ENCODE measurements at regions not wholly inside any gene's neighbourhood (a gene's known extent, or its start where the extent isn't known, plus 50 kb on each side); places are given as distances from the start of the nearest gene placed in this dataset.
"Not testable (repeated sequence)": the region's sequence is repeated elsewhere in the genome, so short reads cannot be mapped to it uniquely, and the experiment has no call there.

DNA sequence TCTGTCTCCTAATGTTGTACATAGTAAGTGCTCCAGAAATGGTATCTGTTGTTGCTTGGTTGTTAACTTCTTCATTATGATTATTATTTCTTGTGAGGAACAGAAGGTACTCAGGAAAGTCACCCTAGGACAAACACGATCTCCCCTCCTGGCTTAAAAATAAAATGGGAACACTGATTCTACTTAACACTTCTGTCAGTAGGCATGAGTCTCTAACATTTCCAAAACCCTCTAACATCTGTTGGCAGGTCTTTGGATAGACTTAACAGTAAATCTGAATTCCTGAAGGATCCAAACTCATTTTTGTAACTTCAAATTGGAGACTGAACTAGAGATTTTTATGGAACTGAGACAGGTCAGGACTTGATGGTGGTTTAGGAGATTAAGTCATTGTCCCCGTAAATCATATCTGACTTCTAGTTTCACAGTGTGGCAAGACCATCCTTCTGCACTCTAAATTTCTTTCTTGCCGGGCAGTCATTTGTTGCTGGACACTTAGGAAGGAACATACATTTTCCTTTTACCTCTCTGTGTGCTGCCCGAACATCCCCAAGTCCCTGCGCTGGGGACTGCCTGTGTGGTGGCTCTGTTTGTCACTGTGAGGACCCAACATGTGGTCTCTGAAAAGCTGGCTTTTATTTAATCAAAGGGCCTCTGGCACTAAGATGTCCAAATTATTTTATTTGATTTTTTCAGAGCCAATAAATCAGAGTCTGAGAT lies 149.9 kb downstream of the NPIPB5 start:
- Mint-ChIP-seq H3K4me3 (ENCODE audit: low read depth) (no peak overlapping the region), H3K27ac (no peak overlapping the region), H3K27me3 (no peaks in the 10 kb centered on the region), H3K36me3 (ENCODE audit: insufficient read depth) (no peaks in the 10 kb centered on the region), H3K9me3 (ENCODE audit: low read depth) (no peaks in the 10 kb centered on the region), H3K4me1 (ENCODE audit: low read depth) (no peaks in the 10 kb centered on the region)
- no peak for DNase-seq (ENCODE audit: low spot score, unreplicated experiment)
- TF ChIP-seq, protein P1, sequence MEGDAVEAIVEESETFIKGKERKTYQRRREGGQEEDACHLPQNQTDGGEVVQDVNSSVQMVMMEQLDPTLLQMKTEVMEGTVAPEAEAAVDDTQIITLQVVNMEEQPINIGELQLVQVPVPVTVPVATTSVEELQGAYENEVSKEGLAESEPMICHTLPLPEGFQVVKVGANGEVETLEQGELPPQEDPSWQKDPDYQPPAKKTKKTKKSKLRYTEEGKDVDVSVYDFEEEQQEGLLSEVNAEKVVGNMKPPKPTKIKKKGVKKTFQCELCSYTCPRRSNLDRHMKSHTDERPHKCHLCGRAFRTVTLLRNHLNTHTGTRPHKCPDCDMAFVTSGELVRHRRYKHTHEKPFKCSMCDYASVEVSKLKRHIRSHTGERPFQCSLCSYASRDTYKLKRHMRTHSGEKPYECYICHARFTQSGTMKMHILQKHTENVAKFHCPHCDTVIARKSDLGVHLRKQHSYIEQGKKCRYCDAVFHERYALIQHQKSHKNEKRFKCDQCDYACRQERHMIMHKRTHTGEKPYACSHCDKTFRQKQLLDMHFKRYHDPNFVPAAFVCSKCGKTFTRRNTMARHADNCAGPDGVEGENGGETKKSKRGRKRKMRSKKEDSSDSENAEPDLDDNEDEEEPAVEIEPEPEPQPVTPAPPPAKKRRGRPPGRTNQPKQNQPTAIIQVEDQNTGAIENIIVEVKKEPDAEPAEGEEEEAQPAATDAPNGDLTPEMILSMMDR (IDR thresholded peaks at IDR 0.05; ENCODE audit: unreplicated experiment) = no peak

DNA sequence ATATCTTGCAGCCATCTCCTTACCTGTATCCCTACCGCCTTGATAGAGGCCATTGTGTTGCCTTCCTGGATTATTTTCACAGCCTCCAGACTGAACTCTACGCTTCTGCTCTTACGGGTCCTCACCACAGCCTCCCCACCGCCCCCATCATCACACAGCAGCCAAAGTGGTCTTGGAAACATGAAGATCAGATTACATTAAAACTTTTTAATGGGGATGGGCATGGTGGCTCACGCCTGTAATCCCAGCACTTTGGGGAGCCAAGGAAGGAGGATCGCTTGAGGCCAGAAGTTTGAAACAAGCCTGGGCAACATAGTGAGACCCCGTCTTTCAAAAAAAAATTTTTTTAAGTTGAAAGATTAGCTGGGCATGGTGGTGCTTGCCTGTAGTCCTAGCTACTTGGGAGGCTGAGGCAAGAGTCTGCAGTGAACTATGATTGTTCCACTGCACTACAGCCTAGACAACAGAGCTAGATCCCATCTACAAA lies 150.5 kb downstream of the NPIPB5 start:
- no peaks in the 10 kb centered on the region for H3K9me3 Mint-ChIP-seq (ENCODE audit: low read depth)

DNA sequence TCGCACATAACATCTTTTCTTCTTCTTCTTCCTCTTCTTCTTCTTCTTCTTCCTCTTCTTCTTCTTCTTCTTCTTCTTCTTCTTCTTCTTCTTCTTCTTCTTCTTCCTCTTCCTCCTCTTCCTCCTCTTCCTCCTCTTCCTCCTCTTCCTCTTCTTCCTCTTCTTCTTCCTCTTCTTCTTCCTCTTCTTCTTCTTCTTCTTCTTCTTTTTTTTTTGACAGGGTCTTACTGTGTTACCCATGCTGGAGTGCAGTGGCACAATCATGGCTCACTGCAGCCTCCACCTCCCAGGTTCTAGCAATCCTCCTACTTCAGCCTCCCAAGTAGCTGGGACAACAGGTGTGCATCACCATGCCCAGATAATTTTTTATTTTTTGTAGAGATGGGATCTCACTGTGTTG lies 151.0 kb upstream of the HS3ST2 start:
- H3K27ac Mint-ChIP-seq; H3K4me1 Mint-ChIP-seq (ENCODE audit: low read depth); DNase-seq (ENCODE audit: low spot score, unreplicated experiment); H3K4me3 Mint-ChIP-seq (ENCODE audit: low read depth); H3K27me3 Mint-ChIP-seq; H3K9me3 Mint-ChIP-seq (ENCODE audit: low read depth); H3K36me3 Mint-ChIP-seq (ENCODE audit: insufficient read depth): not testable (repeated sequence)

More for the DNA sequence above, 150.5 kb downstream of the NPIPB5 start:
- H3K4me3 Mint-ChIP-seq (ENCODE audit: low read depth) = no peak overlapping the region
- no peaks in the 10 kb centered on the region for H3K4me1 Mint-ChIP-seq (ENCODE audit: low read depth)
- no peaks in the 10 kb centered on the region for H3K27me3 Mint-ChIP-seq
- H3K36me3 Mint-ChIP-seq (ENCODE audit: insufficient read depth) = no peaks in the 10 kb centered on the region
- TF ChIP-seq, protein P1 (IDR thresholded peaks at IDR 0.05; ENCODE audit: unreplicated experiment) = no peak
- H3K27ac Mint-ChIP-seq = no peak overlapping the region
- DNase-seq (ENCODE audit: low spot score, unreplicated experiment) = no peak

DNA sequence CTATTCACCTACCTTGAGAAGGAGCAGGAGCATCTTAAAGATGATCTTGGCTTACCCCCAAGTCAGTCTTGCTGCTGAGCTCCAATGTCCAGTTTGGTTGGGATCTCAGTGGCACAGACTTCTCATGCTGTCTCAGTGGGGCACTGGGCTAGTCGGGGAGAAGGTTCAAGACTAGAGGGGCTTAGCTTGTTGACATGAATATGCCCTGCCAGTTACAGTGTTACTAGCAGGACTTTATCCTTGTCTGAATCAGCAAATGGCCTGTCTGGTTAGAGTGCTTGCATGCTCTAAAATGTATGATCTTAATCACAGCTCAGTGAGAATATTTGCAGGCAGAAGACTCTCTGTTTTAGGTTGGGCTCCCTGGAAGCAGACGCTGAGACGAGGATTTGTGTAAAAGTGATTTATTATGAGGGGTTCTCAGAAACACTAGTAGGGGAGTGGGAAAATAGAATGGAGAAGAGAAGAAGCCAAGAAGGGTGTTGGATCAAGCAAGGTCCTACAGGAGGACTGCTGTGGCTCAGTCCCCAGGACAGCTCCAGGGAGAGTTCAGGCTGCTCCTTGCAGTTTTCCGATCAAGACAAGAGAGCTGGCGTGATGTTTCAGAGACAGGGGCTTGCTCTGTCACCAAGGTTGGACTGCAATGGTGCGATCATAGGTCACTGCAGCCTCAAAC lies 150.4 kb upstream of the HS3ST2 start:
- H3K4me1 Mint-ChIP-seq (ENCODE audit: low read depth) = no peaks in the 10 kb centered on the region
- no peaks in the 10 kb centered on the region for H3K27me3 Mint-ChIP-seq
- H3K36me3 Mint-ChIP-seq (ENCODE audit: insufficient read depth) = no peaks in the 10 kb centered on the region
- no peak for DNase-seq (ENCODE audit: low spot score, unreplicated experiment)
- H3K4me3 Mint-ChIP-seq (ENCODE audit: low read depth) = no peak overlapping the region
- no peak overlapping the region for H3K27ac Mint-ChIP-seq
- TF ChIP-seq, protein P1 (IDR thresholded peaks at IDR 0.05; ENCODE audit: unreplicated experiment) = no peak
- no peaks in the 10 kb centered on the region for H3K9me3 Mint-ChIP-seq (ENCODE audit: low read depth)

DNA sequence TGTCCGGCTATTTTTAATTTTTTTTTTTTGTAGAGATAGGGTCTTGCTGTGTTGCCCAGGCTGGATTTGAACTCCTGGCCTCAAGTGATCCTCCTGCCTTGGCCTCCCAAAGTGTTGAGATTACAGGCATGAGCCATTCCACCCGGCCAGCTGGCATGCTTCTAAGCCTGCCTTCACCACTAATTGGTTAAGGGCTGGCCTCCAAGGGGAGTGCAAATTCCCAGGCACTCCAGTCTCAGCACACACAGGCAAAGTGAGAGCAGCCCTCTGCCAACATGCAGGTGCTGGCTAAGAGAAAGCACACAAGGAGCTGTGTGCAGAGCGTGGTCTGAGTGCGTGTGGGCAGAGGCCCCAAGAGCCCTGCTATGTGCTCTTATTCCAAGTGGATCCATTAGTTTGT lies 149.8 kb upstream of the HS3ST2 start:
- Mint-ChIP-seq H3K36me3 (ENCODE audit: insufficient read depth) (no peaks in the 10 kb centered on the region), H3K9me3 (ENCODE audit: low read depth) (no peaks in the 10 kb centered on the region), H3K27me3 (no peaks in the 10 kb centered on the region), H3K27ac (no peak overlapping the region), H3K4me1 (ENCODE audit: low read depth) (no peaks in the 10 kb centered on the region), H3K4me3 (ENCODE audit: low read depth) (no peak overlapping the region)
- TF ChIP-seq, protein P1 (IDR thresholded peaks at IDR 0.05; ENCODE audit: unreplicated experiment) = no peak
- DNase-seq (ENCODE audit: low spot score, unreplicated experiment) = no peak

Measured in progenitor cell of endocrine pancreas (in vitro differentiated cells).